IPS-NIHi11 (cell line): ENCODE measurements at regions not wholly inside any gene's neighbourhood (a gene's known extent, or its start where the extent isn't known, plus 50 kb on each side); places are given as distances from the start of the nearest gene placed in this dataset.
A peak's percentile ranks its signal among the peaks of the same experiment; 100 is the strongest.
"Not testable (repeated sequence)": the region's sequence is repeated elsewhere in the genome, so short reads cannot be mapped to it uniquely, and the experiment has no call there.

Source experiments
- DNase-seq: peaks from one replicate; pipeline ENCODE4 v3.0.0; 2012; ENCODE audit warnings: mixed read lengths, low spot score

DNA sequence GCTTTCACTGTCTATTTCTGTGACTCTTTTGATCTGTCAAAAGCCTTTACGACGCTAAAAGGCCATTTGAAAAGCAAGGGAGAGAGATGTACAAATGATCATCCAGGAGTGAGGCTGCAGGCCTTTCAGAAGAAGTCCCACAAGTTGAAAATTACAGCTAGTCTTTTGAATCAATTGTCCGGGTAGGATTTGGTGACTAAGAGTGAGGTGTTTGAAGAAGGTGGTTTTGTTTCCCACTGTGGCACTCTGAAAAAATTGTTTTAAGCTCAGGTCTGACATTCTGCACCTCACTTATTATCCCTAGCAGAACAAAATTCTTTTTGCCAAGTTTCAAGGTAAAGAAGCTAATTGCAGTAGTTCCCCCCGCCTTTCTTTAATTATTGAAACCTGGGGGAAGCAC is 50.8 kb upstream of the TMEM108 start:
- DNase-seq, result no peak

DNA sequence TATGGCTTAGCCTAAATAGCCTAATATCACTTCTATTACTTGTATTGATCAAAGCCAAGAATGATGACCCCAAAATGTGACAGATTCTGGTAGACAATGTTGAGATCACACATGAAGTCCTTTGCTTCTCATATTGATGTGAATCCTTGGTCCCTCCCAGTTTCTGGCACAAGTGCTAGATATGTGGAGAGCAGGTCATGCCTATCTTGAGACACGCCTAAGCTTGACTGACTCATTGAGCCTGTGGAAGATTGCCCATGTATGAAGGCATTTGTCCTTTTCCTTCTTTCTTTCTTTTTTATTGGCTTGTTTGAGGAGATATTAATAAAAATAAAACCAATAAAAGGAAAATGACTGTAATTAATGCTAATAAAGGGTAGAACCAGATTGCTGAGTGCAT is 54.0 kb upstream of the TMEM108 start:
- DNase-seq, result no peak

DNA sequence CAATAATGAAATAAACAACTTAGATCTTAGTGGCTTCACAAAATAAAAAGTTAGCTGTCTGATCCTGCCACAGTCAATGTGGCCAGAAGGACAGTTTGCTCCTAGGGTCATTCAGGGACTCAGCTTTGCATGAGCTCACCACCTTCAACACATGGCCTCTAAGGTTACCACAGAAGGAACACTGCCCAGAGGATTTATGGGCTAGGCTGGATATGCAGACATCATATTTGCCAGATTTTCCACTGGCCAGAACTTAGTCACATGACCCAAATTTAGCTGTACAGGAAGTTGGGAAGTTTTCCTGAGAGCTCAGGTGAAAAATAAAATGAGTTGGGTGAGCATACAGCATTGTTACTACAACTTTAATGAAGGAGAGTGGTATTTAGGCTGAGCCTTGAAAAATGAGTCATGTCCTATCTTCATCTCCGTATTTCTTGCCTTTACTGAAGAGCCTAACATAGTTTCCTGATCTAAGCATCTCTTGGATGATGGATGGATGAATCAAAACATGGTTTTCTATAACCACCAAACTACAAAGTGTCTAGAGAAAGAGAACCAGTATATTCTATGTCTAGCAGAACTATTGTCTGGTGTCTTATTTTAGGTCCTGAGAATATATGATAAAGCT is 54.9 kb upstream of the TMEM108 start:
- DNase-seq, result no peak

DNA sequence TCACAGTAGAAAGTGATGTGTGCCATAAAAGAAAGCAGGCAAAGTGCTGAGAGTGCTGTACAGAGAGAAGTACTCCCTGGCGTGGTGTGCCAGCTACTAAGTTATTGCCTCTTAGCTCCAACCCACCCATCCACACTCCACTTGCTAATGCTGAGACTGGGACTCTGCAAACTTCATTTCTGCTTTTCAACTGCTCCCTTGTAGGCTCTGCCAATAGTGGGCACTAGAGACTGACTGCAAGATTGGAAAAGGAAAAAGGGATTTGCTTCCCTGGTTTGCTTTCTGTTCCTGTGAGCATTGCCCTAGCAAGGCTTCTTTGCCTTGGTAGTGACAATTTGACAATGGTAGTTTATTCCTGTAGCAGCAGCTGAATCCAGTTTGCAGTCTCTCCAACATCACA is 56.5 kb upstream of the TMEM108 start:
- DNase-seq, result no peak

DNA sequence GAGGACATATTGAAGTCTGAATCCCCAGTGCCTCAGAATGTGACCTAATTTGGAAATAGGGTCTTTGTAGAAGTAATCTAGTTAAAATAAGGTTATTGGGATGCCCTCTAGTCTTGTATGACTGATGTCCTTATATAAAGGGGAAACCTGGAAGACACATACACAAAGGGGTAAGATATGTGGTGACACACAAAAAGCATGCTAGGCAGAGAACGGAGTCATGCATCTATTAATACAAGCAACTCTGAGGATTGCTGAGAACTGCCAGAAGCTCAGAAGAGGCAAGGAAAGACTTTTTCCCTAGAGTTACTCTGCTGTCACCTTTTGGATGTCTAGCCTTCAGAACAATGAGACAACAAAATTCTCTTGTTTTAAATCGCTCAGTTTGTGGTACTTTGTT is 58.1 kb upstream of the TMEM108 start:
- DNase-seq, result no peak

DNA sequence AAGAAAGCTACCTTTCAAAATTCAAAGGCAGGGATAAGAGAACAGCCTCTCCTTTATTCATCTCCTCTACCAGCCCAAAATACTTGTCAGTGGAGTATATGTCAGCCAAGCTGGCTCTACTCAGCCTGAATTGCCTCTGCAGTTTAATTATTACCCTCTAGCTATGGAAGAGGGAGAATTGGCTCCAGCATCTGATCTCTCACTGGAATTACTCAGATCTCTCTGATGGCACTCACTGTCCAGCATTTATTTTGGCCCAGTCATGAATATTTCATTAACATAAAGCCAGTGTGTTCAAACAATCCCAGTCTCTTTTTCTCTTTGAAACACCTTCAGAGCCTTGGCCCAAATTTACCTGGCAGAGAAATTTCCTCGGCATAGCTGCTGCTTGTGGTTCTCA is 58.6 kb upstream of the TMEM108 start:
- no peak for DNase-seq

DNA sequence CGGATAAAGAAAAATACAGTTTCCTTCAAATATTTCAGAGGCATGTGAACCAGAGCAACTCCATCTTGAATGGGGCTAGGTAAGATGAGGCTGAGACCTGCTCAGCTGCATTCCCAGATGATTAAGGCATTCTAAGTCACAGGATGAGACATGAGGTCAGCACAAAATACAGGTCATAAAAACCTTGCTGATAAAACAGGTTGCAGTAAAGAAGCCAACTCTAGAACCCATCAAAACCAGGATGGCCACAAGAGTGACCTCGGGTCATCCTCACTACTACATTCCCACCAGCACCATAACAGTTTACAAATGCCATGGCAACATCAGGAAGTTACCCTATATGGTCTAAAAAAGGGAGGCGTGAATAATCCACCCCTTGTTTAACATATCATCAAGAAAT is 59.2 kb upstream of the TMEM108 start:
- DNase-seq, result not testable (repeated sequence)

DNA sequence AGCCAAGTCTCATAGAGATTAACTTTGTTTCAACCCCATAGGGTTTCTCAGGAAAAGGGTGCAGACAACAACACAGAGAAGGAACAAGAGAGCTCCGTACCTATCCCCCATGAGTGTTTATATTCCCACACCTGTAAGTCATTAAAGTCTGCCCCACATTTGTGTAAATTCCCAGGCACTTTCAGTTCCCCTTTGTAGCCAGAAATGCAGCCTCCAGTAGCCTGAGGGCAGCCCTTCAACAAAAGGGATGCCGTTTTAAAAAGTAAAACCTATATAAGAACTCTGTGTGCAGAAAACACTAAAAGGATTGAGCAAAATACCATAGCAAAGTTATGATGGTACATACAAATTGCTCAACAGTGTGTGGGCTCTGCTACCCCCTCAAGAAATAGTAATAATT is 59.7 kb upstream of the TMEM108 start:
- DNase-seq, result no peak

DNA sequence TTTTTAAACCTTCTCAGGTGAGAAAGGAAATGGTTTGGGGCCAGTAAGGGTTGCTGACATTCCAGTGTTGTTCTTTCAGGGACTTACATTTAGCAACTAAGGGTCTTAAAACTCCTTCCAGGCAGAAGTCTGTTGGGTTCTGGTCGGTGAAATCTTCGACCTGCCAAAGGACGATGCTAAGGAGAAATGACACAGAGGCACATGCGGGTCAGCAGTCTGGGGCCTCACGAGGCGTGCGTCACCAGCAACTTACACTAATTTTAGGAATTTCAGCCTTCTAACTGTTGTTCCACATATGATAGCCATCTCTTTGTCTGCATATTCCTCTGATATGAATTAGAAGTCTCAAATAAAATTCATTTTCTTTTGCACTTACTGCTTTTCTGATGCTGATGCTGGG is 64.1 kb upstream of the TMEM108 start:
- no peak for DNase-seq

DNA sequence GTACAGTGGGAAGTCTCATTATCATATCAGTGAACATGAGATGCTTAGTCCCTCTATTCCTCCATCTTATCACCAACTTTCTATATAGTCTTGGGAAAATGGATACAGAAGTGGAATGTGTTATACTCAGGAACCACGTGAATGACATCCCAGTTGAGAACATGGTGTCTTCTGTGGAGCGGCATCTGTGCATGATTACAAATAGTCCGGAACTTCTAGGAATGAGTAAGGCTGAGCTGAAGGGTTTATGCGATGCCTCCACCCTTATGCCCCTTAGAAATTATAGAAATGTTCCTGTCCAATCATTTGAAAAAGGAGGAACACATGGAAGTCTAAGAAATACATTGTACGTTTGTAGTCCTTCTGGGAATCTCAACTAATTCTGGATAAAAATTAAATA is 64.8 kb upstream of the TMEM108 start:
- no peak for DNase-seq

DNA sequence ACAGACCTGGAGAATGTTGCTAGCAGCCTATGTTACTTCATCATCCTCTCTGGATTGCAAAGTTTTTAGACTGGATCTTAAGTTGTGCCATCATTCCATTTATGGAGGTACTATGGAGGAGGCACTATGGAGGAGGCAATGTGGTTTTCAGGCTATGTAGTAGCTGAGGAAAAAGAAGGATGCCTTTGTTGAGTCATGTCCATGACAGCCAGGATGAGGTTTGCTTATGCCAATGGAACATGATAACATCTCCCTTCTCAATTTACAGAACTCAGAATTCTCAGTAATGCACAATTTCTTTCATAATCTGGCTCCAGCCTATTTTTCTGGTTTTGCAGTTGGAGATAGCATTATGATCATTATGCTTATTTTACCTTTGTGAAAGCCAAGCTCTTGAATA is 65.9 kb upstream of the TMEM108 start:
- DNase-seq, result no peak

DNA sequence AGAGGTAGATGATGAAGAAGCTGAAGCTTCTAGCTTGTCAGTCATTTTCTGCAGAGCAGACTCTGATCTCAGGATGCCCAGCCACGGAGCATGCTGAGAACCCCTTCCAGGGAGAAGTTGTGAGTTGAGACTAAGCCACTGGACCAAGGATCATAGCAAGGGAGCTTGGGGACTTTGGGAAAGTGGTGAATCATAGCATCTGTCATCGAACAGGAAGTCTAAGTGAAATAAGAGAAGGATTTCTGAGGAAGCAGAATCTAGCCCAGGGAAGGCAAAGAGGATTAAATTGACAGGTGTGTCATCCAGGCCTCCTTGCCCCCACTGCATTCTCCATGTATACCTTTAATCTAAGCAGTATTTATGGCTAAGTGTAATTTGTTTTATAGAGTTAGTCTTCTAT is 71.8 kb upstream of the TMEM108 start:
- no peak for DNase-seq

DNA sequence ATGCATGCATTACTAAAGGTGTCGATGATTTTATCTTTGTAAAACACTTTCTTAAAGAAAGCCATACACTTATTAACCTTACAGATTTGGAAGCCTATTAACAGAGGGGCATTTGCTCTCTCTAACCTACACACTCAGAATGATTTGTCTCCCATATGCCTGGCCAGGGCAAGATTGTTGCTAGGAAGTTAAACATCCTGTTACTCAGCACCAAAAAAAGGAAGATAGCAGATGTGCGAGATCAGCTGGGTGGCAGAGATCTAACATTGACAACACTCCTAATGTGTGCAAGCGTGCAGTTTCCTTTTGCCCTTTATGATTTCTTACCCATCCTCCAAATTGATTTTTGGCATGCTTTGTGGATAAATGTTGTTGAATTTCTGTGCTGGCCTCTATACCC is 73.9 kb upstream of the TMEM108 start:
- no peak for DNase-seq

DNA sequence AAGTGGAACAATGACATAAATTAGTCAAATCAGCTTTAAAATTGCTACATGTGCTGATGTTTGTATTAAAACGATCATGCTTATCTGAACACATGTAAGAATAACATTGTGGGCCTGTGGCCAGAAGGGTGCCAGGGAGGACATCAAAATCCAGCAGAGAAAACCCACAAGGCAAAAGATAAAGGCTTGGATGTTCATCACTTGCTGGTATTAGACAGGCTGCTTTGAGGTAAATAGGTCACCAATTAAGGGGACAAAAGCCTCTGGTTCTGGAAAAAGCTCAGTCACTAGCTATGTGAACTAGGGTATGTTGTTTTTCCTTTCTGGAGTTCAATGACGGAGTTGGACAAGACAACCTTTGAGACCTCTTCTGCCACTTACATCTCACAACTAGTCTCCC is 74.4 kb upstream of the TMEM108 start:
- no peak for DNase-seq

DNA sequence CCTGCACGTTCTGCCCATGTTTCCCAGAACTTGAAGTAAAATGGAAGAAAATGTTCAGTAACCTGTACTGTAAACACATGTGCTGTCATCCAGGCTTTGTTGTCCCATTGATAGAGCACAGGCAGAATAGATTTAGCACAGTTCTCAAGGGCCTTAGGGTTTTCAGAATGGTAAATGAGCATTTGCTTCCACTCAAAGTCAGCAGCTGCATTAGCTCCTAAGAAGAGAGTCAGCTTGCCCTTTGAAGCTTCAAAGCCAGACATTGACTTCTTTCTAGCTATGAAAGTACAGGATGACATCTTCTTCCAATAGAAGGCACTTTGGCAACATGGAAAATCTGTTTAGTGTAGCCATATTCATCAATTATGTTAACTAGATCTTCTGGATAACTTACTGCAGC is 76.2 kb upstream of the TMEM108 start:
- DNase-seq, result no peak

DNA sequence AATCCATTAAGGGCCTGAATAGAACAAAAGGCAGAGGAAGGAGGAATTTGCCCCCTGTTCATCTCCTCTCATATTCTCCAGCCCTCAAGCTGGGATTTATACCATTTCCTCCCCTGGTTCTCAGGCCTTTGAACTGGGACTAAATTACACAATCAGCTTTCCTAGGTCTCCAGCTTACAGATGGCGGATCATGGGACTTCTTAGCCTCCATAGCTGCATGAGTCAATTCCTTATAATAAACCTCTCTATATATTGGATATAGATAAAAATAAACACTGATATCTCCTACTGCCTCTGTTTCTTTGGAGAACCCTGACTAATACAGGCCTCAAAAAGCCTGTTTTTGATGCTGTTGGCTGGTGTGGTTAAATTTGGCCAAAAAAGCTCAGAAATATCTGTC is 84.5 kb upstream of the TMEM108 start:
- no peak for DNase-seq

DNA sequence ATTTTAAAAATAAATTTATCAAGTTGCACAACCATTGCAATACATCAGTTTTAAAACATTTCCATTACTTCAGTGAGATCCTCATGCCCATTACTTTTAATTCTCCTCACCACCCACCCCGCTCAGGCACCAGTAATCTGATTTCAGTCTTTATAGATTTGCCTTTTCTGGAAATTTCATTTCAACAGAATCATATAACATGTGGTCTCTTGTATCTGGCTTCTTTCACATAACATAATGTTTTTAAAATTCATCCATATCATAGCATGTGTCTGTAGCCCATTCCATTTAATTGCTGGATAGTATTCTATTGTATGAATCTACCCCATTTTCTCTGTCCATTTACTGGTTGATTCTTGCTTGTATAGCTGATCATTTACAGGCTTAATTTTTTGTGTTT is 110.3 kb upstream of the TMEM108 start:
- DNase-seq, result no peak

DNA sequence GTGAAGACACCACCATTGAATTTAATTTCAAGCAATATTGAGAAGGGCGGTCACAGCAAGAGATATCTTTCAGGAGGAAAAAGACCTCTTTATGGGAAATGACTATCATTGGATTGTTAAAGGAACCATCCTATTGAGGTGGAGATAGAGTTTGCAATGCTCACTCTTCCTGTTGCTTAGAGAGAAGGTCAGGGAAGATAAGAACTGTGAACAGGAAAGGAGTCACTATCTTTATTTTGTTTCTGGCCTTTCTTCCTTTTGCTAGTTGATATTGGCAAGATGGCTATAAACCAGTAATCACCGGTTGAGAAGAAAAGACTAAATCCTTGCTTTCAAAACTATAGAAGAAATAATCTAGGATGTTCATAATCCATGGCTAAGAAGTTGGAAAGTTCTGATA is 112.1 kb upstream of the TMEM108 start:
- no peak for DNase-seq

DNA sequence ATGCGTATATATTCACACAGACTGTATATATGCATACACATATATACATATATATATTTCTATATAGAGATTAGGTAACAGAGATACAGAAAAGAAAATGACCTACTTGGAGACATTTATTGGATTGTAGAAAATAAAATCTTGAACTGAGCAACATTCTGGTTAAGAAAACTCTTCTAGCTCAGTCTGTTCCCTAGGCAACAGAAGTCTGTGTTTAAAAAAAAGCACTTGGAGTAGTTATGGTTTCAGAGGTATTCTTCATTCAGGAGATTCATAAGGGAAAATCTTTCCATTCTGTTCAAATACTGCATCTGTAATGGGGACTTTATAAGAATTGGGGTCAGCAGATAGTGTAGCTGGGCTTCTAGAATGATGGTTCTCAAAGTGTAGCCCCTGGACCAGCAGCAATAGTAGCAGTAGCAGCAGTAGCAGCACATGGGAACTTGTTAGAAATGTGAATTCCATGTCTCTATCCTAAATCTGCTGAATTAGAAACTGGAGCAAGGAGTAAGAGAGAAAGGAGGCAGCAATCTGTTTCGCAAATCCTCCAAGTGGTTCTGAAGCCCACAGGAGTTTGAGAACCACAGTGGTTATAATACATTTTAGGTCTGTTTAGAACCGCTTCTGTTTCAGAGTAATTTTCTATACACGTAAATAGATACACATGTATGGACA is 112.8 kb upstream of the TMEM108 start:
- no peak for DNase-seq

DNA sequence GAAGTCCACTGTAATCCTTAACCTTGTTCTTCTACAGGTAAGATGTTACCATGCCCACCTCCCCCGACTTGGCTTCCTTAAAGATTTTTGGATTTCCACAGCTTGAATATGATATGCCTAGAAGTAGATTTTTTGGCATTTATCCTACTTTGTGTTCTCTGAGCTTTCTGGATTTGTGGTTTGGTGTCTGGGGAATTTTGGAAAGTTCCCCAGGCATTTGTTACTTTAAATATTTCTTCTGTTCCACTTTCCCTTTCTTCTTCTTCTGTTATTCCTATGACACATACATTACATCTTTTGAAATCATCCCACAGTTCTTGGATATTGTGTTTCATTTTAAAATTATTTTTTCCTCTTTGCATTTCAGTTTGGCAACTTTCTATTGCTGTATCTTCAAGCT is 122.1 kb upstream of the TMEM108 start:
- no peak for DNase-seq

DNA sequence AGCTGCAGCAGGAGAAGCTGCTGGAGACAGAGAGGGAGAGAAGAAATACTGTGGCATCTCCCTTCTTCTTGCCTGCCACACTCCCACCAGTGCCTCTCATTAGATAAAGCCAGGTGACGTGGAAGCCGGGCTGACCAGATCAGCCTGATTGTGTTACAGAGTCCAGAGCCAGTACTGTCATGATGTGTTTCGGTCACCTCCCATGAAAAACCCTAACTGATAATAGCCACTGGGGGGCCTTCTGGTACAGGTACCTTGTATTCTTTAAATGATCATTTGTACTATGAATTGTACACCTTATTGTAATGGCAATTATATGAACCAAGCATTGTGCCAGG is 125.8 kb upstream of the TMEM108 start:
- DNase-seq, result peak; percentile 7

DNA sequence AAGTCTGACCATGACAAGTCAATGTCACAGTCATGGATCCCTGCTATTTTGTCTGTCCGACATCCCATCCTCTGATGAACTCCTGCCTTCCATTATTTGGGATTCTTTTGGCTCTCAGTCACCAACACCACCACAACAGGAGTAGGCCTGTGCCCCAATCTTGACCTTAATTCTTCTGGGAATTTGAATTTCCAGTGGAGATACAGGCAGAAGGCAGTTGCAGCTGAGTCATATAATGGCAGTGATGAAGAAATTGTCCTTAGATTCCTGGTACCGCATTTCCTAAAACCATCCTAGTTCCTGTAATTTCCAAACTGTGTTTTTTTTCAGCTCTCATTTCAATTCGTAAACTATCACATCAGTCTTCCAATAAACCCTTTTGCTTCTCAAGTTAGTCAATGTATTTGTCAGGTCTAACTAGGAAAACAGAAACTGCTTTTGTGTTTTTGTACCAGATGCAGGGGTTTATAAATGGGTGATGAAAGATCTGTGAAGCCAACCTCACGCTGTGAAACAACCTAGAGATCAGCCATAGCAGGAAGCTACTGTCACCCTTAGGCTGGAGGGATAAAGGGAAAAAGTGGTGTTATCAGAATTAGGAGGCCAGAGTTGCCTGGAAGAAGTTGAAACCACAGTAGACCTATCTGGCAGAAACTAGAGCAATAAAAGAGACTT is 126.3 kb upstream of the TMEM108 start:
- no peak for DNase-seq

DNA sequence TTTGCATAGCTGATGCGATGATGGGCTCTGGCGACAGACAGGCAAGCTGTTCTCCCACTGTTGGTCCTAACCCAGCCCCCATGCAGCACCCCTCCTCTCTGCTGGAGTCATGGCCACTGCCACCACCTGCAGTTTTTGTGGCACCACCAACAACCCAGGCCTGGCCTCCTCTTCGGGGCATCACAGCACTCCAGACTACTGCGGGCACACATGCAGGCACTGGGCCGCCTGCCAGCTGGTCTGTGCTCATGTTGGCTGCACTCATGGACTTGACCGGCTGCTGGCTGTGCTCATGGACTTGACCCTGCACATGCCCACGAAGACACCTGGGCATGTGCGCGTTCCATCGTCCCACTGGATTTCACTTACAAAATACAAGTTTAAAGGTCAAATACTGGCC is 130.9 kb upstream of the TMEM108 start:
- no peak for DNase-seq

DNA sequence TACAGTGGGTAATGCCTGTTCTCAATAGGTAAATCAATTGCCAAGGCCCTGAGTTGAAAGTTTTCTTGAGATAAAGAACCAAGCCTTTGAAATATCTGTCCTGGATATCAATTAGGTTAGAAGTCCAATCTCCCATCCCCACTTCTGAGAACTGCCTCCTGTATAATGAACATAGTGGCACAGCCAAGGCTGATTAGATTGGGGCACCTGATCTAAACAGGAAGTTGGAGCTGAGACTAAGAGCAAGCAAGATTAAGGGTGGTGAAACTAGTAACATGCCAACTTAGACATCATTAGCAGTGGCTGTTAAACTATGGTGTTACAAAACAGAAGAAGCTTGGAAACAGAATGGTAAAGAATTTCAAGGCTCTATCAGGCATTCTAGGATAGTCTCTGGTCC is 137.7 kb upstream of the TMEM108 start:
- DNase-seq, result no peak
